SHP77 treated with DMSO at 0.1 percent for 48 hours (cell line): ENCODE measurements at regions not wholly inside any gene's neighbourhood (a gene's known extent, or its start where the extent isn't known, plus 50 kb on each side); places are given as distances from the start of the nearest gene placed in this dataset.

Experiments
- DNase-seq: peaks from one replicate; lab custom pipeline; 2025; lab: John Stamatoyannopoulos, UW

DNA sequence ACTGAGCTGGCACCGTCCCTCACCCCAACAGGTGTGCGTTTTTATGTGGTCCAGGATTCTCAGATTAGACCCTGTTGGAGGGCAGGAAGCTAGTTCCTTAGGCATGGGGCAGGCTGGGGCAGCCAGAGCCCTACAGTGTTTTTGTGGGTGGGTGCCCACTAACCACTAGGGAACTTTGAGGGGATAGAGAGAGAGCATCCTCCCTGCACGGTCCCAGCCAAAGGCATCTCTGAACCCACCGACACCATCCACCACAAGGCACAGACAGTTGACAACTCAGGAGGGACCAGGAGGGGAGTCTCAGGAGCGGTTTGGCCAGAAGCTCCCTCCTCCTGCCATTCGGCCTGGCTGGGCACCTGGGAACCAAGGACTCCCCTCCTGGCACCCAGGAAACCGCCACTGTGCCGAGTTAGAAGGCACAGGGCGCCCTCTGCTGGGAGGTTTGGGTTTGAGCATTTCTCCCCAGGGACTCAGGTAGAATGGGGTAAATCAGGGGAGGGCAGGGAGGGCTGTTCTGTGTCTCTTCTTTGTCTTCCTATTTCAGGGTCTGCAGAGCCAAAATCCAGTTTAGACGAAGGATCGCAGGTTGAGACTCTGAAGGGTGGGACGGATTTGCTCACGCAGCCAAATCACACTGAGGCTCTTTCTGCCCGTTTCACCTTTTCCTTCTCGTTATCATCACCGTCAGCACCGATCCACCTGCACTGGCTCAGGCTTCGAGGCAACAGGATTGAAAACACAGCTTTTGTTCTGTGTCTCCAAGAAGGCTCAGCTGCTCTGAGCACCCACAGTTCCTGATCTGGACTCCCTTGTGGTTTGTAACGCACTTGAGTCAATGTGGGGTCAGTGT is 84.8 kb upstream of the COL13A1 start:
- no peak for DNase-seq

- no peak for DNase-seq
Measured at GRCh38 chr10:69718951-69719350, 82.8 kb upstream of the COL13A1 start.

DNA sequence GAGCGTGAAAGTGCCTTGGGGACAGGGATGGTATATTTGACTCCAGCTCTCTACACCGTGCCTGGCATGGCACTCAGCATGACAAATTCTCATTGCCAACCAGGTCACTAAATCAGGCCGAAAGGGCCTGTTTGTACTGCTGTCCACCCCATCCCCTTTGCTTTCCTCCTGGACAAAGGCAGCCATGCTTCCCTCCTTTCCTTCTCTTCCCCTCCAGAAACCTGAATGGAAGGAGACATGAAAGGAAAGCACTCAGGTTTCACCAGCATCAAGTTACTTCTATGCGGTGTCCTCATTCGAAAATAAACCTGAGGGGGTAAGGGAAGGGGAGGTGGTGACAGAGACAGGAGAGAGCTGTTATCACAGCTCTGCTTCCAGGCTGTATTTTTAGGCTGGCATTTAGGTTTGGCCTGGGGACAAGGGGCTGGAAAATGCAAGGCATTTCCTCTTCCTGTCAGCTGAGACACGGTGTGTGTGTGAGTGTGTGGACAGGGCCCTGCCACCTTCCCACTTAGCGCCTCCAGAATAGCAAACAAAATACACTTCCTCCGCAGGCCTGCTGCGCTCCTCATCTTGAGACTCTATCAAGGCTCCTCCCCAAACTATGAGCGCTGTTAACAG is 79.9 kb upstream of the COL13A1 start:
- DNase-seq: no peak

DNA sequence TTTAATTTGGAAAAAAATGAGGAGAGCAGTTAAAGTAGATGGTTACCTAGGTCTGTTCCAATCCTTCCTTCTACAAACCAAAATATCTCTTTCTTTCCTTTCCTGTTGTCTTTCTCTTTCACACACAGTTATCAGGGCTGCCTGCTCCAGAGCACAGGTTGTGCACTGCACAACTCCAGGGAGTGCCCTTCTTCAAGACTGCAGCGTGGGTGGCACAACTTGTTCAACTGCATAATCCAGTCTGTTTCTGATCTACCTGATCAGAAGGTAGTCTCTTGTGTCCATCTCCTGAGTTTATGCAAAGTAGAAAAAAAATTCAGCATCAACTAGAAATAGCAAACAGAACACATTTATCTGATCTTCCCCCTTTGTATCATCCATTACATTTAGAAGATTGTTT is 78.1 kb upstream of the COL13A1 start:
- DNase-seq: no peak

DNA sequence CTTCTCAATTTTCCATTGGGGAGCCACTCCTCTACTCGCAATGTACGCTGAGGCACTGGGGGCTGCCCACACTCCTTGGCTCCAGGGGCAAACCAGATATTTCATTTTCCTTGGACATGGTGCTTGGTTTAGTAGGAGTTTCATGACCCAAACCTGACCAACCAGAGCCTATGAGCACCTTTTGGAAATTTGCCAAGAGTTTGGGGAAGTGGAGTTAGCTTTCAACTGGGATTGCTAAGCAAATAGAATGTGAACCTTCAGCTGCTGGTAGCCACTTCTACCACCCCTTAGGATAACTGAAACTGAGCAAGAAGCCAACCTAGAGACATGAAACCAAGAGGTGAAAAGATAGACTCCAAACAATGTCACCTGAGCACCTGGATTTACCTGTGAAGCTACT is 74.9 kb upstream of the COL13A1 start:
- DNase-seq: peak; percentile 0

DNA sequence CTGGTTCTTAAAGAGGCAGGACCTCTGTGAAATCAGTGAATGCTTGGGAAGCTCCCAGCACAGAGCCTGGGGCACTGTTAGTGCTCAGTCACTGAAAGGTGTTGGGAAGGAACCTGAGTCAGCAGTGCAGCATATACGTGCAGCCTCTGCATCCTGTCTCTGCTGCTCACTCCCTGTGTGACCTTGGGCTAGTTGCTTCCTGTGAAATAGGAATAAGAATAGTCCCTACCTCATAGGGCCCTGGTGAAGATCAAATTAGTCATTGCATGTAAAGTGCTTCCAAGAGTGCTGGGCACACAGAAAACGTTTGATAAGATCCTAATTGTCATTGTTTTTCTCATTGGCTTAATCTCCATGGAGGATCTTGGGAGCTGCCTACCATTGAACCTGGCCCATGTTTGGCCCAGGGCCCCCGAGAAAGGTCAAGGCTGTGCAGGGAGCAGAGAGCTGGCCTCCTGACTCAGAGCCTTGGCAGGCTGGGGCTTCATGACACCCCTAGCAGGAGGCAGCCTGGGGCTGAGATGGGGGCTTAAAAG is 73.3 kb upstream of the COL13A1 start:
- no peak for DNase-seq

GRCh38 chr10:69729326-69730048 is 72.2 kb upstream of the COL13A1 start:
- DNase-seq: no peak

- no peak for DNase-seq
Measured at GRCh38 chr10:69730251-69731156, 71.2 kb upstream of the COL13A1 start.

GRCh38 chr10:69731184-69731583 is 70.5 kb upstream of the COL13A1 start:
- DNase-seq: no peak

DNA sequence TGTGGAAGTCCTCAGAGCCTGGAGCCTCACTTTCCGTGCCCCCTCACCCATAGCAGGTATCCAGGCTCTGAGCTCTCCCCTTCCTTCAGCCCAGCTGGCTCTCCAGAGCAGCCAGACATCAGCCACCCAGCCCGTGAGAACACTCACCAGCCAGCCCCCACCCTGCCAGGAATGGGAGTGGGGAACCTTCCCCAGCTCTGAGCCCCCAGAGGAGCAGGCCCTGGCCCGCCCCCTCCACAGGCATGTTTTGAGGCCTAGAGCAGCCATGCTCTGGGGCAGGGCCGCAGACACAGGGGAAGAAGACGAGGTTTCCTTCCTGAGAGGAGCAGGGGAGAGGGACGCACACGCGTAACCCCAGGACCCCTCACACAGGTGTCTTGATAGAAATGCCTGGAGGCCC is 70.0 kb upstream of the COL13A1 start:
- DNase-seq: no peak

DNA sequence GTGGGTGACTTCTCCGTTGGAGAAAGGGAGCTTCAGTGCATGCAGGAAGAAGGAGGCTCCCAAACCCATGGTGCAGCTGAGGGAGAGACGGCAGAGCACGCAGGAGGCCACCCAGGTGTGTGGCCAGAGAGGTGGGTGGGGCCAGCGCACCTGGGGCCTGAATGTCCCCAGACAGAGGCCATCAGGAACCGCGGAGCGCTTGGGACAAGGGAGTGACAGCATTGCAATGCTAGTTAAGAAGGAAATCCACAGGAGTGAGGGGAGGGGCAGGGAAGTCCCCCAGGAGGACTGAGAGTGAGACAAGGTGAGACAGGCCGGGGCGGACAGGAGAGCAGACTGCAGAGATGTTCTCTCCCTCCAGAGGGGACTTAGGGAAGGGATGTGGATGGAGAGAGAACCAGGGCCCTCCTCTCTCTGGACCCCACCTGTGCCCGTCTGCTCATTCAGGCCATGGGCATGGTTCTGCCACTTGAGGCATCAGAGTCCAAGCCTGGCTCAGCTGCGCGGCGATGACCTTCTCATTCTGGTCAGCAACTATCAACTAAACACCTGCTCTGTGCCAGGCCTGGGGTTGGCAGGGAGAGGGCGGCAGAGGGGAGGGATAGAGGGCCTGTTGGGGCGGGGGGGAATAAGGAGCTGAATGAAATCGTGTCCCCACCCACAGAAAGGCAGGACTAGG is 69.4 kb upstream of the COL13A1 start:
- no peak for DNase-seq

DNA sequence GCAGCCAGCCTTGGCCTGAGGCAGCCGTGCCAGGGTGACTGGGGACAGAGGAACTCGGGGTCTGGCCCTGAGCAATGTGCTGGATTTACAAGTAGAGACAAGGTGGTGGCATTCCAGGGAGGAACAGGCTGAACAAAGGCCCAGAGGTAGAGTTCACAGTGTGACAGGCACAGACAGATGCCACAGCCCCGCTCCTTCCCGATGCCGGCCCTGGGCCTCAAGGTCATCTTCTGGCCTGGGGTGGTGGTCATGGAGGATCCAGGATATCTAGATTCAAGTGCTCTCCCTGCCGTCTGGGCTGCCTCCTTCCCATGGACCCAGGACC is 68.9 kb upstream of the COL13A1 start:
- no peak for DNase-seq

- DNase-seq: no peak
Measured at GRCh38 chr10:69733791-69734261, 67.9 kb upstream of the COL13A1 start.

- no peak for DNase-seq
Measured at GRCh38 chr10:69734416-69734796, 67.3 kb upstream of the COL13A1 start.

GRCh38 chr10:69734797-69735468 is 66.8 kb upstream of the COL13A1 start:
- no peak for DNase-seq

- no peak for DNase-seq
Measured at GRCh38 chr10:69736886-69737641, 64.6 kb upstream of the COL13A1 start.

DNA sequence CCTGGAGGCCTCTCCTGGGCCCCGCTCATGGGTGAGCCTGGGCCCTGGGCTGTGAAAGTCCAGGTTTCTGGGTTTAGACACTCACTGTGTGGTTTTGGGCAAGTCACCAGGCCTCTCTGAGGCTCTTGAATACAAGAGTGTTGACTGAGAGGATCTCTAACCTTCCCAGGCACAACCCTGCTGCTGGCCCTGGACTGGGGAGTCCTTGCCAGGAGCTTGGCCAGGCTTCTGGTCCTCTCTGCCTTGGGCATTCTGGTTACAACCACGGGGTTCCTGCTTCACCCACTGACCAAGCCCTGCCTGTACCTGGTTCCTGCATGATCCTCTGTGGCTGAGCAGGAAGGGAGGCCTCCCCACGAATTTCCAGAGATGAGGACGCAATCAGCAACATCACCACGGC is 63.6 kb upstream of the COL13A1 start:
- DNase-seq: no peak

DNA sequence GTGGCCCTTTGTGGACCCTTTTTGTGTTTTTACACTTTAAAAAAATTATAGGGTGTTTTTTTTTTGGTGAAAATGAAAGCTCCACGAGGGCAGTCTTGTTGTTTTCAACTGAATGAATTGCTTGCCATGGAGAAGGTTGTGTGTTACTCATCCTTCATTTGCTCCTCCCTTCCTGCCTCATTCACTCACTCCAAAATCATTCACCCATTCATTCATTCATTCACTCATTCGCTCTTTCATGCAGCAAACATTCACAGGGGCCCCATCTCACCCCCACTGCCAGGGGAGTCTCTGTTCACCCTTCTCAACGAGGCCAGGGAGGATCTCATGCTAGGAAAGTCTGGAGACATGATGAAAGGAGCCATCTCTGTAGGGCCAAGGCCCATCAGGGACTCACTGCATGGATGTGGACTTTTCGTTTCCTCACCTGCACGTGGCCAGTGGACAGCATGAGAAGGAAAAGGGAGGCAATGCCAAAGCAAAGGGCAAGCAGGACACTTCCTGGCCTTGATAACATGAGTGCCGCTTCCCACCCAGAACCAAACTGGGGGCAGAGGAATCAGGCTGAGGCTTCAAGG is 62.8 kb upstream of the COL13A1 start:
- DNase-seq: no peak

GRCh38 chr10:69739634-69740033 is 62.1 kb upstream of the COL13A1 start:
- no peak for DNase-seq
